ENCODE measurements at regions not wholly inside any gene's neighbourhood (a gene's known extent, or its start where the extent isn't known, plus 50 kb on each side); places are given as distances from the start of the nearest gene placed in this dataset.

GRCh38 chr2:67237288-67237687, 159.8 kb upstream of the ETAA1 start:
- no peak for DNase-seq (ENCODE audit: low spot score)

GRCh38 chr2:67240507-67240906, 156.6 kb upstream of the ETAA1 start:
- no peak for DNase-seq (ENCODE audit: low spot score)

- no peak for DNase-seq (ENCODE audit: low spot score)
These were observed 155.7 kb upstream of the ETAA1 start for GRCh38 chr2:67241453-67241852.

- DNase-seq (ENCODE audit: low spot score) = no peak
These were observed 154.7 kb upstream of the ETAA1 start for GRCh38 chr2:67242456-67242855.

- DNase-seq (ENCODE audit: low spot score) = no peak
These were observed 153.2 kb upstream of the ETAA1 start for GRCh38 chr2:67243919-67244318.

GRCh38 chr2:67246791-67247190, 150.3 kb upstream of the ETAA1 start:
- no peak for DNase-seq (ENCODE audit: low spot score)

GRCh38 chr2:67251741-67252140, 145.4 kb upstream of the ETAA1 start:
- no peak for DNase-seq (ENCODE audit: low spot score)

GRCh38 chr2:67255933-67256615, 141.1 kb upstream of the ETAA1 start:
- DNase-seq (ENCODE audit: low spot score) = peak; percentile 36

- no peak for DNase-seq (ENCODE audit: low spot score)
These were observed 140.2 kb upstream of the ETAA1 start for GRCh38 chr2:67256892-67257291.

GRCh38 chr2:67258122-67258521, 139.0 kb upstream of the ETAA1 start:
- no peak for DNase-seq (ENCODE audit: low spot score)

- DNase-seq (ENCODE audit: low spot score) = no peak
These were observed 138.3 kb upstream of the ETAA1 start for GRCh38 chr2:67258831-67259230.

GRCh38 chr2:67259556-67260342, 137.4 kb upstream of the ETAA1 start:
- peak; percentile 81 for DNase-seq (ENCODE audit: low spot score)

GRCh38 chr2:67260343-67261277, 136.5 kb upstream of the ETAA1 start:
- peak; percentile 91 for DNase-seq (ENCODE audit: low spot score)

GRCh38 chr2:67267241-67267640, 129.9 kb upstream of the ETAA1 start:
- DNase-seq (ENCODE audit: low spot score) = no peak

GRCh38 chr2:67268797-67269196, 128.3 kb upstream of the ETAA1 start:
- no peak for DNase-seq (ENCODE audit: low spot score)

GRCh38 chr2:67272195-67272594, 124.9 kb upstream of the ETAA1 start:
- DNase-seq (ENCODE audit: low spot score) = no peak

GRCh38 chr2:67277450-67277849, 119.7 kb upstream of the ETAA1 start:
- no peak for DNase-seq (ENCODE audit: low spot score)

- no peak for DNase-seq (ENCODE audit: low spot score)
These were observed 116.0 kb upstream of the ETAA1 start for GRCh38 chr2:67281101-67281500.

- DNase-seq (ENCODE audit: low spot score) = no peak
These were observed 113.5 kb upstream of the ETAA1 start for GRCh38 chr2:67283641-67284040.

- no peak for DNase-seq (ENCODE audit: low spot score)
These were observed 110.0 kb upstream of the ETAA1 start for GRCh38 chr2:67286981-67287759.

- no peak for DNase-seq (ENCODE audit: low spot score)
These were observed 107.9 kb upstream of the ETAA1 start for GRCh38 chr2:67289271-67289670.

Measured in H4 (cell line).